ENCODE measurements at regions not wholly inside any gene's neighbourhood (a gene's known extent, or its start where the extent isn't known, plus 50 kb on each side); places are given as distances from the start of the nearest gene placed in this dataset.
A peak's percentile ranks its signal among the peaks of the same experiment; 100 is the strongest.
"Not testable (repeated sequence)": the region's sequence is repeated elsewhere in the genome, so short reads cannot be mapped to it uniquely, and the experiment has no call there.

DNA sequence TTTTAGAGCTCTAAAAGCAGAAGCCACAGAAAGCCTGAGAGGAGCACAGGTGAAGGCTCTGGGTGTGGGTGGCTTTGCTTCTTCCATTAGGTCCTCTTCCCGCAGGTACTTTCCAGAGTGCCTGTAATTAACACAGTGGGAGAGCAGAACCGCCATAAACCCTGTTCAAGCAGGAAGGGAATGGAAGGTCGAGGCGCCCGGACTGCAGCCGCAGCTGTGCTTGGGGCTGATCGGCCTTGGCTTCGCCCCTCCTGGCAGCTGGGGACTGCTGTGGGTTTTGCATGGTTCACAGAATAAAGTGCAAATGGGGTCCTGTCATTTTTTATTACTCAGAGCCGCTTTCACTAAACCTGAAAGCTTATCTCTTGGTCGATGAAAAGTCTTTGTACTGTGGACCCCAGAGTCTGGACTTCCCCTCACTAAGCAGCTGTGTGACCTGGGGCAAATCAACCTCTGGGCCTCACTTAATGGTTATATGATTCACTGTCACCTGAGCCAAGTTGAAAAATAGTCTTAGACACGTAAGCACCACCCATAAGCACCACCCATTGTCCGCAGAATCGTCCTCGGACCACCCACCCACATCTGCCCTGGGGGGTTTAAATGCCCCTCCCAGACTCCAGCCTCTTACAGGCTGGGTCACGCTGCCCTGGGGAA is 100.9 kb downstream of the XRCC2 start:
- Histone ChIP-seq H3F3A (ENCODE audit: insufficient read depth) (no peaks in the 10 kb centered on the region), H3K4me3 (no peak overlapping the region), H3K4me2 (ENCODE audit: unreplicated experiment) (no peak overlapping the region), H3K27ac (no peak overlapping the region), H3K36me3 (ENCODE audit: low read depth) (no peaks in the 10 kb centered on the region), H3K4me1 (ENCODE audit: insufficient read depth) (no peaks in the 10 kb centered on the region), H3K9ac (no peak overlapping the region), H3K27me3 (replicated peaks; ENCODE audit: insufficient read depth) (no peaks in the 10 kb centered on the region; the same call in 1 of the 2 replicates), H3K9me3 (ENCODE audit: low read depth) (no peaks in the 10 kb centered on the region), H2AFZ (no peak overlapping the region), H4K20me1 (ENCODE audit: insufficient read depth) (no peaks in the 10 kb centered on the region), H3K79me2 (ENCODE audit: insufficient read depth) (no peaks in the 10 kb centered on the region), H3K9me2 (ENCODE audit: insufficient read depth) (no peaks in the 10 kb centered on the region)
- TF ChIP-seq EZH2phosphoT487 (IDR thresholded peaks at IDR 0.05; ENCODE audit: insufficient read depth, low read depth), result no peak
- no peak for TF ChIP-seq EZH2 (IDR thresholded peaks at IDR 0.05; ENCODE audit: insufficient read depth, poor library complexity, severe bottlenecking)
- WGBS, 2 experiments (ENCODE audit: low coverage in 1 of 2, low lambda C conversion rate in 2 of 2, missing lambda C conversion rate in 2 of 2), result 69 to 72% methylated on average over 15 of the region's 15 CpGs
- no peak for DNase-seq
- in situ Hi-C loops (cut with MboI), result no loop called here

DNA sequence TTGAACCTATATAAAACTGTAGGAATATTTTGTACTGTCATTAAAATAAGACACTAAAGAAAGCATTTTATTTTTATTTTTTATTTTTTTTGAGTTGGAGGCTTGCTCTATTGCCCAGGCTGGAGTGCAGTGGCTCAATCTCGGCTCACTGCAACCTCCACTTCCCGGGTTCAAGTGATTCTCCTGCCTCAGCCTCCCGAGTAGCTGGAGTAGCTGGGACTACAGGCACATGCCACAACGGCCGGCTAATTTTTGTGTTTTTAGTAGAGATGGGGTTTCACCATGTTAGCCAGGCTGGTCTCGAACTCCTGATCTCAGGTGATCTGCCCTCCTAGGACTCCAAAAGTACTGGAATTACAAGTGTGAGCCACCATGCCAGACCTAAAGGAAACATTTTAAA is 102.8 kb downstream of the XRCC2 start:
- H3K27ac ChIP-seq; H3K79me2 ChIP-seq (ENCODE audit: insufficient read depth); H3K4me3 ChIP-seq; H3K4me1 ChIP-seq (ENCODE audit: insufficient read depth); H3K27me3 ChIP-seq (replicated peaks; ENCODE audit: insufficient read depth); H3K36me3 ChIP-seq (ENCODE audit: low read depth); H3K9me3 ChIP-seq (ENCODE audit: low read depth); in situ Hi-C loops (cut with MboI); H3K9me2 ChIP-seq (ENCODE audit: insufficient read depth); DNase-seq; H3K9ac ChIP-seq; H3F3A ChIP-seq (ENCODE audit: insufficient read depth); H3K4me2 ChIP-seq (ENCODE audit: unreplicated experiment); H4K20me1 ChIP-seq (ENCODE audit: insufficient read depth); H2AFZ ChIP-seq: not testable (repeated sequence)
- WGBS, 2 experiments (ENCODE audit: low coverage in 1 of 2, low lambda C conversion rate in 2 of 2, missing lambda C conversion rate in 2 of 2), result 50 to 58% methylated on average over 6 of the region's 6 CpGs

DNA sequence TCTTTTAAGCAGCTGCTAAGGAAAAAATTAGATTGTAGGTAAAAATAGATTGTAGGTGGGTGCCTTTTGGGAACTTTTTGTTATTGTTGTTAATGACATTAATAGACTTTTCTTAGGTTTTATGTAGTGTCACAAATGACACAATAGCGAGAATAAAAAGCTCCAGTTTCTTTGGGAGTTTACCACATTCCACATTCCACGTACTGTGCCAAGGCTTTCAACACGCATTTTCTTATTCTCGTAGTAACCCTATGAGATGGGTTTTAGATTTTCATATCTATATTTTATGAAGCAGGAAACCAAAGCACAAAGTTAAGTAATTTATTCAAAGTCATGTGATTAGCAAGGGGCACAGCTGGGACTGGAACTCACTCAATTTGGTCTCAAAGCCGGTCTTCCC is 103.8 kb downstream of the XRCC2 start:
- H2AFZ ChIP-seq, result no peak overlapping the region
- peak; percentile 15 for DNase-seq
- TF ChIP-seq EZH2 (IDR thresholded peaks at IDR 0.05; ENCODE audit: insufficient read depth, poor library complexity, severe bottlenecking) (no peak), EZH2phosphoT487 (IDR thresholded peaks at IDR 0.05; ENCODE audit: insufficient read depth, low read depth) (no peak)
- no peaks in the 10 kb centered on the region for H3K4me1 ChIP-seq (ENCODE audit: insufficient read depth)
- H3K27ac ChIP-seq, result no peak overlapping the region
- no peak overlapping the region for H3K4me2 ChIP-seq (ENCODE audit: unreplicated experiment)
- H3K79me2 ChIP-seq (ENCODE audit: insufficient read depth), result no peaks in the 10 kb centered on the region
- H3K27me3 ChIP-seq (replicated peaks; ENCODE audit: insufficient read depth), result no peaks in the 10 kb centered on the region; the same call in 1 of the 2 replicates
- no peaks in the 10 kb centered on the region for H3K36me3 ChIP-seq (ENCODE audit: low read depth)
- 4% methylated on average over 5 of the region's 5 CpGs for WGBS, 2 experiments (ENCODE audit: low coverage in 1 of 2, low lambda C conversion rate in 2 of 2, missing lambda C conversion rate in 2 of 2)
- no peaks in the 10 kb centered on the region for H4K20me1 ChIP-seq (ENCODE audit: insufficient read depth)
- H3K4me3 ChIP-seq, result no peak overlapping the region
- no peaks in the 10 kb centered on the region for H3K9me2 ChIP-seq (ENCODE audit: insufficient read depth)
- no peaks in the 10 kb centered on the region for H3F3A ChIP-seq (ENCODE audit: insufficient read depth)
- no peak overlapping the region for H3K9ac ChIP-seq
- H3K9me3 ChIP-seq (ENCODE audit: low read depth), result no peaks in the 10 kb centered on the region
- in situ Hi-C loops (cut with MboI), result no loop called here

DNA sequence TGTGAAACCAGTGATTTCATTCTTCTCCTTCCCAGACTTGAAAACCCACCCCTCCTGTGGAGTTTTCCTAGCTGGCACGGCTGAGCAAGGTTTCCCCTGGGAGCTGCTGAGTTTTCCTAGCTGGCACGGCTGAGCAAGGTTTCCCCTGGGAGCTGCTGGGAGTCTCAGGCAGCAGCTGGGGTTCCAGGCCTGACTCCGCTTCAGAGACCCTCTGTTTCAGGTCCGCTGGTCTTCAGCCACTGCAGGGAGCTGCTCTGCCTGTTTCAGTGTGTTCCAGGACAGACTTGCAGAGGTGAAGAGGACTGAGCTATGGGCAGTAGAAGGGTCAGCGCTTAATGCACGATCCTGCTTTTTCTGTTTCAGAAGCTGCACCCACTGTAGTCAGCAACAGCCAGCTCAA is 104.9 kb downstream of the XRCC2 start:
- Histone ChIP-seq H3K9me2 (ENCODE audit: insufficient read depth) (no peaks in the 10 kb centered on the region), H4K20me1 (ENCODE audit: insufficient read depth) (no peaks in the 10 kb centered on the region), H3F3A (ENCODE audit: insufficient read depth) (no peaks in the 10 kb centered on the region), H3K27ac (no peak overlapping the region), H3K36me3 (ENCODE audit: low read depth) (no peaks in the 10 kb centered on the region), H3K9me3 (ENCODE audit: low read depth) (no peaks in the 10 kb centered on the region), H3K4me2 (ENCODE audit: unreplicated experiment) (no peak overlapping the region), H3K79me2 (ENCODE audit: insufficient read depth) (no peaks in the 10 kb centered on the region), H3K4me3 (no peak overlapping the region), H3K4me1 (ENCODE audit: insufficient read depth) (no peaks in the 10 kb centered on the region), H2AFZ (no peak overlapping the region), H3K9ac (no peak overlapping the region), H3K27me3 (replicated peaks; ENCODE audit: insufficient read depth) (no peaks in the 10 kb centered on the region; the same call in 1 of the 2 replicates)
- 57 to 60% methylated on average over 6 of the region's 6 CpGs for WGBS, 2 experiments (ENCODE audit: low coverage in 1 of 2, low lambda C conversion rate in 2 of 2, missing lambda C conversion rate in 2 of 2)
- TF ChIP-seq EZH2phosphoT487 (IDR thresholded peaks at IDR 0.05; ENCODE audit: insufficient read depth, low read depth) (no peak), EZH2 (IDR thresholded peaks at IDR 0.05; ENCODE audit: insufficient read depth, poor library complexity, severe bottlenecking) (no peak)
- no peak for DNase-seq
- in situ Hi-C loops (cut with MboI), result no loop called here

DNA sequence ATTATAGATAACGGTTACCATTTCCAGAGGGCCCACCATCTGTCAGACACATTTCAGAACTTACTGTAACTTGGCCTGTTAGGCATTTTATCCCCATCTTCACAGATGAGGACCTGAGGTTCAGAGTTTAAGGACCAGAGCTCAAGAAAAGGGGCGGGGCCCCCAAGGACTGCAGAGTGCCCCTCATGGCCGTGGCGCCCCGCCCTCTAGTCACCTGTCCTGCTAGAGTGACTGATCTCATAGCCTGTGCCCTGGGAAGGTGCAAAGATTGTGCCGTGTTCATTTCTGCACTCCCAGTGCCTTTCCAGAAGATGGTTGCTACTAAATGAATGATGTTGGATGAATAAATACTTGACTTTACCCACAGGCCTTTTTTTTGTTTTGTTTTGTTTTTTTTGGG is 107.0 kb downstream of the XRCC2 start:
- 51 to 58% methylated on average over 6 of the region's 6 CpGs for WGBS, 2 experiments (ENCODE audit: low coverage in 1 of 2, low lambda C conversion rate in 2 of 2, missing lambda C conversion rate in 2 of 2)

More for the DNA sequence above, 107.0 kb downstream of the XRCC2 start:
- DNase-seq, result no peak
- Histone ChIP-seq H3K4me3 (no peak overlapping the region), H3F3A (ENCODE audit: insufficient read depth) (no peaks in the 10 kb centered on the region), H3K79me2 (ENCODE audit: insufficient read depth) (no peaks in the 10 kb centered on the region), H3K9me2 (ENCODE audit: insufficient read depth) (no peaks in the 10 kb centered on the region), H2AFZ (no peak overlapping the region), H4K20me1 (ENCODE audit: insufficient read depth) (no peaks in the 10 kb centered on the region), H3K9ac (no peak overlapping the region), H3K27me3 (replicated peaks; ENCODE audit: insufficient read depth) (no peaks in the 10 kb centered on the region; the same call in 1 of the 2 replicates), H3K27ac (no peak overlapping the region), H3K36me3 (ENCODE audit: low read depth) (no peaks in the 10 kb centered on the region), H3K4me1 (ENCODE audit: insufficient read depth) (no peaks in the 10 kb centered on the region), H3K9me3 (ENCODE audit: low read depth) (no peaks in the 10 kb centered on the region), H3K4me2 (ENCODE audit: unreplicated experiment) (no peak overlapping the region)
- in situ Hi-C loops (cut with MboI), result no loop called here
- TF ChIP-seq EZH2 (IDR thresholded peaks at IDR 0.05; ENCODE audit: insufficient read depth, poor library complexity, severe bottlenecking) (no peak), EZH2phosphoT487 (IDR thresholded peaks at IDR 0.05; ENCODE audit: insufficient read depth, low read depth) (no peak)
